ENCODE measurements at regions not wholly inside any gene's neighbourhood (a gene's known extent, or its start where the extent isn't known, plus 50 kb on each side); places are given as distances from the start of the nearest gene placed in this dataset.

- DNase-seq, result no peak
Observed at GRCh38 chr17:63134867-63135266, 168.8 kb downstream of the TANC2 start.

GRCh38 chr17:63136369-63137012 lies 170.5 kb downstream of the TANC2 start:
- DNase-seq, result no peak

- no peak for DNase-seq
Observed at GRCh38 chr17:63137163-63137562, 171.1 kb downstream of the TANC2 start.

- no peak for DNase-seq
Observed at GRCh38 chr17:63138713-63139112, 172.7 kb downstream of the TANC2 start.

- DNase-seq, result no peak
Observed at GRCh38 chr17:63139356-63139755, 173.3 kb downstream of the TANC2 start.

- DNase-seq, result peak; percentile 51
Observed at GRCh38 chr17:63140255-63140654, 174.2 kb downstream of the TANC2 start.

- no peak for DNase-seq
Observed at GRCh38 chr17:63142836-63143235, 176.8 kb downstream of the TANC2 start.

GRCh38 chr17:63150490-63150889 lies 184.5 kb downstream of the TANC2 start:
- DNase-seq, result no peak

- DNase-seq, result peak; percentile 61
Observed at GRCh38 chr17:63150994-63151464, 185.0 kb downstream of the TANC2 start.

- no peak for DNase-seq
Observed at GRCh38 chr17:63151941-63152523, 186.0 kb downstream of the TANC2 start.

GRCh38 chr17:63153488-63153887 lies 187.5 kb downstream of the TANC2 start:
- no peak for DNase-seq

- DNase-seq, result no peak
Observed at GRCh38 chr17:63154586-63155244, 188.7 kb downstream of the TANC2 start.

- DNase-seq, result no peak
Observed at GRCh38 chr17:63156986-63157385, 191.0 kb downstream of the TANC2 start.

- no peak for DNase-seq
Observed at GRCh38 chr17:63162406-63163157, 196.5 kb downstream of the TANC2 start.

GRCh38 chr17:63163158-63163520 lies 197.1 kb downstream of the TANC2 start:
- no peak for DNase-seq

- DNase-seq, result no peak
Observed at GRCh38 chr17:63165400-63165799, 199.4 kb downstream of the TANC2 start.

- DNase-seq, result no peak
Observed at GRCh38 chr17:63170795-63171194, 204.8 kb downstream of the TANC2 start.

GRCh38 chr17:63171428-63172393 lies 205.7 kb downstream of the TANC2 start:
- DNase-seq, result no peak

GRCh38 chr17:63173450-63173849 lies 207.4 kb downstream of the TANC2 start:
- DNase-seq, result no peak

GRCh38 chr17:63173903-63174302 lies 207.9 kb downstream of the TANC2 start:
- no peak for DNase-seq

GRCh38 chr17:63178530-63178929 lies 212.5 kb downstream of the TANC2 start:
- DNase-seq, result no peak

GRCh38 chr17:63181856-63182255 lies 215.8 kb downstream of the TANC2 start:
- no peak for DNase-seq
